PFSK-1 (cell line): ENCODE measurements at regions not wholly inside any gene's neighbourhood (a gene's known extent, or its start where the extent isn't known, plus 50 kb on each side); places are given as distances from the start of the nearest gene placed in this dataset.

Experiments used
- FOXP2 ChIP-seq: optimal IDR thresholded peaks from 2 replicates; pipeline ENCODE3; 2011; ENCODE audit warnings: borderline replicate concordance, control low read depth, inconsistent platforms; ENCODE audit not compliant: insufficient read depth; ENCODE audit errors: extremely low read length, extremely low read depth
- POLR2AphosphoS5 ChIP-seq: IDR thresholded peaks from 2 replicates; pipeline ENCODE4 v1.6.1; 2012; ENCODE audit warnings: low read depth, mild to moderate bottlenecking, control low read depth, low read length, moderate library complexity
- SIN3A ChIP-seq: IDR thresholded peaks from 2 replicates; pipeline ENCODE4 v1.6.1; 2012; ENCODE audit warnings: mild to moderate bottlenecking, low read length, moderate library complexity, borderline replicate concordance; ENCODE audit not compliant: insufficient read depth
- TAF1 ChIP-seq: IDR thresholded peaks from 2 replicates; pipeline ENCODE4 v1.6.1; 2012; ENCODE audit warnings: low read length, control low read depth, borderline replicate concordance; ENCODE audit not compliant: insufficient read depth
- TF ChIP-seq, protein P1 (sequence below), 2 experiments: IDR thresholded peaks; 2 replicates each; pipeline versions ENCODE4 v1.6.1 to v1.8.0; 2011 to 2012; ENCODE audit warnings: low read depth in 2 of 2, low read length in 2 of 2, control low read depth in 1 of 2, inconsistent platforms in 1 of 2, mild to moderate bottlenecking in 1 of 2, moderate library complexity in 1 of 2; ENCODE audit not compliant: insufficient read depth in 1 of 2

GRCh38 chr7:114294036-114294435 lies 120.6 kb upstream of the FOXP2 start:
- TF ChIP-seq TAF1 = no peak
- no peak for TF ChIP-seq FOXP2
- TF ChIP-seq POLR2AphosphoS5 = no peak
- no peak for TF ChIP-seq SIN3A
- TF ChIP-seq, protein P1, sequence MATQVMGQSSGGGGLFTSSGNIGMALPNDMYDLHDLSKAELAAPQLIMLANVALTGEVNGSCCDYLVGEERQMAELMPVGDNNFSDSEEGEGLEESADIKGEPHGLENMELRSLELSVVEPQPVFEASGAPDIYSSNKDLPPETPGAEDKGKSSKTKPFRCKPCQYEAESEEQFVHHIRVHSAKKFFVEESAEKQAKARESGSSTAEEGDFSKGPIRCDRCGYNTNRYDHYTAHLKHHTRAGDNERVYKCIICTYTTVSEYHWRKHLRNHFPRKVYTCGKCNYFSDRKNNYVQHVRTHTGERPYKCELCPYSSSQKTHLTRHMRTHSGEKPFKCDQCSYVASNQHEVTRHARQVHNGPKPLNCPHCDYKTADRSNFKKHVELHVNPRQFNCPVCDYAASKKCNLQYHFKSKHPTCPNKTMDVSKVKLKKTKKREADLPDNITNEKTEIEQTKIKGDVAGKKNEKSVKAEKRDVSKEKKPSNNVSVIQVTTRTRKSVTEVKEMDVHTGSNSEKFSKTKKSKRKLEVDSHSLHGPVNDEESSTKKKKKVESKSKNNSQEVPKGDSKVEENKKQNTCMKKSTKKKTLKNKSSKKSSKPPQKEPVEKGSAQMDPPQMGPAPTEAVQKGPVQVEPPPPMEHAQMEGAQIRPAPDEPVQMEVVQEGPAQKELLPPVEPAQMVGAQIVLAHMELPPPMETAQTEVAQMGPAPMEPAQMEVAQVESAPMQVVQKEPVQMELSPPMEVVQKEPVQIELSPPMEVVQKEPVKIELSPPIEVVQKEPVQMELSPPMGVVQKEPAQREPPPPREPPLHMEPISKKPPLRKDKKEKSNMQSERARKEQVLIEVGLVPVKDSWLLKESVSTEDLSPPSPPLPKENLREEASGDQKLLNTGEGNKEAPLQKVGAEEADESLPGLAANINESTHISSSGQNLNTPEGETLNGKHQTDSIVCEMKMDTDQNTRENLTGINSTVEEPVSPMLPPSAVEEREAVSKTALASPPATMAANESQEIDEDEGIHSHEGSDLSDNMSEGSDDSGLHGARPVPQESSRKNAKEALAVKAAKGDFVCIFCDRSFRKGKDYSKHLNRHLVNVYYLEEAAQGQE (IDR thresholded peaks at IDR 0.05; ENCODE audit: insufficient read depth in 1 of 2, low read depth in 2 of 2, low read length in 2 of 2) = no peak

DNA sequence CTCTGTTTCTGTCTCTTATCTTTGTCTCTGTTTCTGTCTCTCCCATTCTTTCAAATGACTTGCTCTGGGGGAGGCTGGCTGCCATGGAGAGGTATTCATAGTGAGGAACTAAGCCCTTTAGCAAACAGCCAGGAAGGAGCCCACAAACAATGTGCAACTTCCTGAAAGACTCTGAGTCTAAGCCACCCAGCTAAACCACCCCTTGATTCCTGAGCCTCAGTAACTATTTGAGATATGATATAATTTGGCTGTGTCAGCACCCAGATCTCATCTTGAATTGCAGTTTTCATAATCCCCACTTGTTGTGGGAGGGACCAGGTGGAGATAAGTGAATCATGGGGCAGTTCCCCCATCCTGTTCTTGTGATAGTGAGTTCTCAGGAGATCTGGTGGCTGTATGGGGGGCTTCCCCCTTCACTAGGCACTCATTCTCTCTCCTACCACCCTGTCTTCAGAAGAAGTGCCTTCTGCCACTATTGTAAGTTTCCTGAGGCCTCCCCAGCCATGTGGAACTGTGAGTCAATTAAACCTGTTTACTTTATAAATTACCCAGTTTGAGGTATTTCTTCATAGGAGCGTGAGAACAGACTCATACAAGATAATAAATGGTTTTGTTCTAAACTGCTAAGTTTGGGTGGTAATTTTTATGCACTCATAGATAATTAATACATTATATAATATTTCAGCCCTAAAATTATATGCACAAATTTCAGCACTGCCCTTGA lies 121.2 kb upstream of the FOXP2 start:
- TF ChIP-seq POLR2AphosphoS5 (no peak), TAF1 (no peak), FOXP2 (no peak), SIN3A (no peak)
- TF ChIP-seq, protein P1 (IDR thresholded peaks at IDR 0.05; ENCODE audit: insufficient read depth in 1 of 2, low read depth in 2 of 2, low read length in 2 of 2) = no peak

GRCh38 chr7:114279901-114280300 lies 134.7 kb upstream of the FOXP2 start:
- TF ChIP-seq POLR2AphosphoS5 = no peak

- no peak for TF ChIP-seq FOXP2
- TF ChIP-seq, protein P1 (IDR thresholded peaks at IDR 0.05; ENCODE audit: insufficient read depth in 1 of 2, low read depth in 2 of 2, low read length in 2 of 2) = no peak
- no peak for TF ChIP-seq POLR2AphosphoS5
- no peak for TF ChIP-seq SIN3A
- TF ChIP-seq TAF1 = no peak
Measured at GRCh38 chr7:114273218-114273617, 141.4 kb upstream of the FOXP2 start.

GRCh38 chr7:114269714-114270113 lies 144.9 kb upstream of the FOXP2 start:
- TF ChIP-seq FOXP2 = no peak

DNA sequence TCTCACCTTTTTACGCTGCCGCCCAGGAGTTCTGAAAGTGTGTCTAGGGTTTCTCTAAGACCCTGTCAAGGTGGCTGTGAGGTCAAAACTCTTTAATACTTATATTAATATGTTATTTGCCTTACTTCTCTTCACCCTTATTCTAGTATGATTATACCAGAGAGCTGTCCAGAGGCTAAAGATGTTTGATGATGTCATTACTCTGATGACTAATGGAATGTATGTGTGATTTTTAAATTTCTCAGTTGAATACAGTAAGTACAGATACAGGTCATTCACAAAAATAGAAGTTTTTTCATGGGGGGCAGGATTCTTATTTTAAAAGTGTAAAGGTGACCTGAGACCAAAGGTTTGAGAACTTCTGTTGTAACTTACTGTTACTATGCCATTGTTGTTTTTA lies 150.6 kb upstream of the FOXP2 start:
- TF ChIP-seq, protein P1 (IDR thresholded peaks at IDR 0.05; ENCODE audit: insufficient read depth in 1 of 2, low read depth in 2 of 2, low read length in 2 of 2) = no peak
- no peak for TF ChIP-seq TAF1
- TF ChIP-seq POLR2AphosphoS5 = no peak
- no peak for TF ChIP-seq FOXP2
- TF ChIP-seq SIN3A = no peak
